PC-9 (cell line): ENCODE measurements at regions not wholly inside any gene's neighbourhood (a gene's known extent, or its start where the extent isn't known, plus 50 kb on each side); places are given as distances from the start of the nearest gene placed in this dataset.

ENCODE experiments used
- CTCF ChIP-seq: fragments of 200-600 bp; sonication (generic); conservative IDR thresholded peaks from 2 replicates; pipeline ENCODE4 v1.6.1; 2017; ENCODE audit warnings: mixed run types, antibody characterized with exemption, mild to moderate bottlenecking, moderate library complexity
- EZH2 ChIP-seq: fragments of 200-600 bp; sonication (generic); IDR thresholded peaks from 2 replicates; pipeline ENCODE4 v1.8.0; 2017; ENCODE audit warnings: antibody characterized with exemption, low read depth

DNA sequence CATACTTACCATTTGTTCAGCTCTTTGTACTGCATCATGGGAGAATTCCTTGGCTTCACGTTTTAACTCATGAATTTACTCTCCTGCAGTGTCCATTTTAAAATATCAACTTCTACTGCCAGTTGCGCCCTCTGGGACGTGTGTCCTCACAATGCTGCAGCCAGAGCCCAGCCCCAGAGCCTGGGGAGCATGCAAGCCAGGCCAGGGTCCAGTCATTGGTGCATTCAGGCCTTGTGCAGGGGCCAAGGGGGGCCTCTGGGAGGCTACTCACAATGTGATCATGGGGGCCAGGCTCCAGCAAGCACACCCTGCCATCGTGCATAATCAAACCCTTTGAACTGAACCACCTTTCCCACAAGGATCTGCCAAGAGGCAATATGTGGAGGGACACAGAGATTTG lies 105.6 kb upstream of the CCDC112 start:
- TF ChIP-seq CTCF (no peak), EZH2 (no peak)
